Mesothelial cell of epicardium (in vitro differentiated cells): ENCODE measurements at regions not wholly inside any gene's neighbourhood (a gene's known extent, or its start where the extent isn't known, plus 50 kb on each side); places are given as distances from the start of the nearest gene placed in this dataset.

Experiments
- DNase-seq, 2 experiments: peaks; one replicate each; pipeline ENCODE4 v3.0.0; 2021; ENCODE audit warnings: low spot score in 2 of 2; ENCODE audit not compliant: unreplicated experiment in 2 of 2
- H3K27ac Mint-ChIP-seq: 2 replicates; pipeline ENCODE4 v1.8.0; 2021; ENCODE audit warnings: mixed read lengths
- H3K27me3 Mint-ChIP-seq: 2 replicates; pipeline ENCODE4 v1.8.0; 2021; ENCODE audit warnings: low read depth, mixed read lengths
- H3K36me3 Mint-ChIP-seq: 2 replicates; pipeline ENCODE4 v1.8.0; 2021; ENCODE audit warnings: mixed read lengths
- H3K4me1 Mint-ChIP-seq: 2 replicates; pipeline ENCODE4 v1.8.0; 2021; ENCODE audit warnings: mixed read lengths
- H3K4me3 Mint-ChIP-seq: 2 replicates; pipeline ENCODE4 v1.8.0; 2021; ENCODE audit warnings: mild to moderate bottlenecking, moderate library complexity, mixed read lengths
- H3K9me3 Mint-ChIP-seq: 2 replicates; pipeline ENCODE4 v1.8.0; 2021; ENCODE audit warnings: mixed read lengths
- CTCF ChIP-seq: fragments of 200-600 bp; sonication (generic); IDR thresholded peaks from one replicate; pipeline ENCODE4 v1.5.0; 2021; ENCODE audit warnings: antibody characterized with exemption; ENCODE audit not compliant: unreplicated experiment

- peaks cover 3% of the 10 kb centered on the region for H3K27me3 Mint-ChIP-seq
- H3K9me3 Mint-ChIP-seq: no peaks in the 10 kb centered on the region
- H3K36me3 Mint-ChIP-seq: no peaks in the 10 kb centered on the region
- no peak for TF ChIP-seq CTCF
- H3K4me1 Mint-ChIP-seq: no peaks in the 10 kb centered on the region
- H3K4me3 Mint-ChIP-seq: no peak overlapping the region
- DNase-seq: no peak
- H3K27ac Mint-ChIP-seq: no peak overlapping the region
Measured at GRCh38 chr10:128472196-128472595, 346.0 kb upstream of the MKI67 start.

- Mint-ChIP-seq H3K4me3 (no peak overlapping the region), H3K36me3 (no peaks in the 10 kb centered on the region), H3K27me3 (peaks cover 3% of the 10 kb centered on the region), H3K9me3 (no peaks in the 10 kb centered on the region), H3K4me1 (no peaks in the 10 kb centered on the region), H3K27ac (no peak overlapping the region)
- DNase-seq: no peak
- TF ChIP-seq CTCF: no peak
Measured at GRCh38 chr10:128473396-128473795, 347.2 kb upstream of the MKI67 start.

- Mint-ChIP-seq H3K9me3 (no peaks in the 10 kb centered on the region), H3K4me1 (no peaks in the 10 kb centered on the region), H3K4me3 (no peak overlapping the region), H3K27me3 (peaks cover 7% of the 10 kb centered on the region), H3K36me3 (no peaks in the 10 kb centered on the region), H3K27ac (no peak overlapping the region)
- no peak for TF ChIP-seq CTCF
- DNase-seq: no peak
Measured at GRCh38 chr10:128473911-128474310, 347.7 kb upstream of the MKI67 start.

- DNase-seq: no peak
- Mint-ChIP-seq H3K9me3 (no peaks in the 10 kb centered on the region), H3K27me3 (peaks cover 7% of the 10 kb centered on the region), H3K27ac (no peak overlapping the region), H3K36me3 (no peaks in the 10 kb centered on the region), H3K4me3 (no peak overlapping the region), H3K4me1 (no peaks in the 10 kb centered on the region)
- no peak for TF ChIP-seq CTCF
Measured at GRCh38 chr10:128474571-128474970, 348.3 kb upstream of the MKI67 start.

- no peak for TF ChIP-seq CTCF
- Mint-ChIP-seq H3K4me1 (no peaks in the 10 kb centered on the region), H3K36me3 (no peaks in the 10 kb centered on the region), H3K27me3 (peaks cover 13% of the 10 kb centered on the region), H3K4me3 (no peak overlapping the region), H3K9me3 (no peaks in the 10 kb centered on the region), H3K27ac (no peak overlapping the region)
- no peak for DNase-seq
Measured at GRCh38 chr10:128475686-128476367, 349.6 kb upstream of the MKI67 start.

GRCh38 chr10:128476368-128476725, 350.1 kb upstream of the MKI67 start:
- no peak overlapping the region for H3K27ac Mint-ChIP-seq
- DNase-seq: no peak
- no peaks in the 10 kb centered on the region for H3K36me3 Mint-ChIP-seq
- no peak for TF ChIP-seq CTCF
- H3K27me3 Mint-ChIP-seq: peaks cover 18% of the 10 kb centered on the region
- no peaks in the 10 kb centered on the region for H3K9me3 Mint-ChIP-seq
- no peak overlapping the region for H3K4me3 Mint-ChIP-seq
- H3K4me1 Mint-ChIP-seq: no peaks in the 10 kb centered on the region
